Chondrocyte (in vitro differentiated cells): ENCODE measurements at regions not wholly inside any gene's neighbourhood (a gene's known extent, or its start where the extent isn't known, plus 50 kb on each side); places are given as distances from the start of the nearest gene placed in this dataset.

Experiments
- DNase-seq: peaks from one replicate; pipeline ENCODE4 v3.0.0; 2021; ENCODE audit warnings: mixed read lengths, low spot score
- H3K27ac Mint-ChIP-seq: one replicate; pipeline ENCODE4 v1.8.0; 2021; ENCODE audit warnings: mild to moderate bottlenecking, moderate library complexity, mixed read lengths; ENCODE audit not compliant: unreplicated experiment
- H3K27me3 Mint-ChIP-seq: 2 replicates; pipeline ENCODE4 v1.8.0; 2021; ENCODE audit warnings: low read depth, mixed read lengths
- H3K36me3 Mint-ChIP-seq: 2 replicates; pipeline ENCODE4 v1.8.0; 2021; ENCODE audit warnings: low read depth, mixed read lengths
- H3K4me1 Mint-ChIP-seq: 2 replicates; pipeline ENCODE4 v1.8.0; 2021; ENCODE audit warnings: low read depth, mild to moderate bottlenecking, mixed read lengths
- H3K4me3 Mint-ChIP-seq: one replicate; pipeline ENCODE4 v1.8.0; 2021; ENCODE audit warnings: mild to moderate bottlenecking, moderate library complexity, mixed read lengths; ENCODE audit not compliant: unreplicated experiment
- H3K9me3 Mint-ChIP-seq: 2 replicates; pipeline ENCODE4 v1.8.0; 2021; ENCODE audit warnings: low read depth, mixed read lengths
- TF ChIP-seq, protein P1 (sequence below): fragments of 200-600 bp; sonication (generic); IDR thresholded peaks from 2 replicates; pipeline ENCODE4 v1.5.0; 2021; ENCODE audit warnings: antibody characterized with exemption, mild to moderate bottlenecking, moderate library complexity

DNA sequence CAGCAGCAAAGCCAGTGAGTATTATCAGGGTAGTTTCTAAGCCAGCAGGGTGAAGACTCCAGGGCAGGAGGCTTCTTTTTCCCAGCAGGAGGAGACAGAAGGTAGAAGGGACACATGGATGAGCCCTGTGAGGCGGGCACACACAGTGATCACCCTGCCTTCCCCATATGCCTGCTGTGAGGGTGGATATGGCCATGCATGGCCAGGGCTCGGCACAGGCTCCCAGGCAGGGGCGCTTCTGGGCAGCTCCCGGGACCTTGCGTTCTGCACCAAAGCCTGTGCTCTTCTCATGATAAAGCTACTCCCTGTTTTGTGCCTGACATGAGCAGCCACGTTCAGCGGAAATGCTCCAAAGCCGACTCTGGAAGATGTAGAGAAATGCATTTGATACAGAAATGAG is 807.2 kb downstream of the TYW1 start:
- H3K4me3 Mint-ChIP-seq: no peak overlapping the region

DNA sequence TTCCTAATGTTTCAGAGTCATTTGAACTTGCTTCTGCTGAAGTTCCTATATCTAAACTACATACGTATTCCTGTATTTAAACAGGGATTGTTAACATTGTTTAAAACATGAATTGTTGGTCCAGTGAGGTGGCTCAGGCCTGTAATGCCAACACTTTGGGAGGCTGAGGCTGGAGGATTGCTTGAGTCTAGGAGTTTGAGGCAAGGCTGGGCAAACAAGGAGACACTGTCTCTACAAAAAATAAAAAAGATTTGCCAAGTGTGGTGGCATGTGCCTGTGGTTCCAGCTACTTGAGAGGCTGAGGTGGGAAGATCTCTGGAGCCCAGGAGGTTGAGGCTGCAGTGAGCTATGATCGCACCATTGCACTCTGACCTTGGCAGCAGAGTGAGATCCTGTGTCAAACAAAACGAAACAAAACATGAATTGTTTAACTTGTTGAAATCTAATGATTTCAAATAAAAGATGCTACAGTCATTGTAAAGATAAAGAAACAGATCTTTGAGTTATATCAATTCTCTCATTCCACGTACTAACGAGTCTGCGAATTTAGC is 809.4 kb downstream of the TYW1 start:
- Mint-ChIP-seq H3K27ac (no peak overlapping the region), H3K4me1 (no peaks in the 10 kb centered on the region), H3K36me3 (no peaks in the 10 kb centered on the region), H3K4me3 (no peak overlapping the region), H3K27me3 (peaks cover 21% of the 10 kb centered on the region), H3K9me3 (peaks cover 5% of the 10 kb centered on the region)
- TF ChIP-seq, protein P1, sequence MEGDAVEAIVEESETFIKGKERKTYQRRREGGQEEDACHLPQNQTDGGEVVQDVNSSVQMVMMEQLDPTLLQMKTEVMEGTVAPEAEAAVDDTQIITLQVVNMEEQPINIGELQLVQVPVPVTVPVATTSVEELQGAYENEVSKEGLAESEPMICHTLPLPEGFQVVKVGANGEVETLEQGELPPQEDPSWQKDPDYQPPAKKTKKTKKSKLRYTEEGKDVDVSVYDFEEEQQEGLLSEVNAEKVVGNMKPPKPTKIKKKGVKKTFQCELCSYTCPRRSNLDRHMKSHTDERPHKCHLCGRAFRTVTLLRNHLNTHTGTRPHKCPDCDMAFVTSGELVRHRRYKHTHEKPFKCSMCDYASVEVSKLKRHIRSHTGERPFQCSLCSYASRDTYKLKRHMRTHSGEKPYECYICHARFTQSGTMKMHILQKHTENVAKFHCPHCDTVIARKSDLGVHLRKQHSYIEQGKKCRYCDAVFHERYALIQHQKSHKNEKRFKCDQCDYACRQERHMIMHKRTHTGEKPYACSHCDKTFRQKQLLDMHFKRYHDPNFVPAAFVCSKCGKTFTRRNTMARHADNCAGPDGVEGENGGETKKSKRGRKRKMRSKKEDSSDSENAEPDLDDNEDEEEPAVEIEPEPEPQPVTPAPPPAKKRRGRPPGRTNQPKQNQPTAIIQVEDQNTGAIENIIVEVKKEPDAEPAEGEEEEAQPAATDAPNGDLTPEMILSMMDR: no peak
- no peak for DNase-seq

More for the DNA sequence above, 807.2 kb downstream of the TYW1 start:
- Mint-ChIP-seq H3K36me3 (no peaks in the 10 kb centered on the region), H3K9me3 (peaks cover 14% of the 10 kb centered on the region), H3K4me1 (no peaks in the 10 kb centered on the region), H3K27me3 (peaks cover 21% of the 10 kb centered on the region), H3K27ac (no peak overlapping the region)
- DNase-seq: no peak
- TF ChIP-seq, protein P1: no peak

DNA sequence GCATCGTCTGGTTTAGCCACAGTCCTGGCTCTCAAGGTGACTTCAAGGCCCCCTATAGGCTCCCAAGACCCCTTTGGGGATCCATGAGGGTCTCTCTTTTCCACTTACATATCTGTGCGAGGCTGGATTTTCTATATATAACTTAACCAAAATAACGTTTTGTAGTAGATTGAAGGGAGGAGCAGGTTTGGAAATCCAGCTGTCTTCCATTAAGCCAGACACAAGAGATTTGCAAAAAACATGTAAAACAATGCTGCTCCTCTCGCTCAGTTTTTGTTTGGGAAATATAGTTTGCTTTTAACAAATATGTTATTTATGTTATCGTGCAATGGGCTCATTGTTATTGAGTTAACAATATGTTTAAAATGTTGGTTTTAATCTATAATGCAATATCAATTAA is 811.2 kb downstream of the TYW1 start:
- H3K27me3 Mint-ChIP-seq: peaks cover 17% of the 10 kb centered on the region
- H3K4me3 Mint-ChIP-seq: no peak overlapping the region
- peaks cover 5% of the 10 kb centered on the region for H3K9me3 Mint-ChIP-seq
- H3K4me1 Mint-ChIP-seq: no peaks in the 10 kb centered on the region
- no peaks in the 10 kb centered on the region for H3K36me3 Mint-ChIP-seq
- no peak for DNase-seq
- TF ChIP-seq, protein P1: no peak
- H3K27ac Mint-ChIP-seq: no peak overlapping the region

DNA sequence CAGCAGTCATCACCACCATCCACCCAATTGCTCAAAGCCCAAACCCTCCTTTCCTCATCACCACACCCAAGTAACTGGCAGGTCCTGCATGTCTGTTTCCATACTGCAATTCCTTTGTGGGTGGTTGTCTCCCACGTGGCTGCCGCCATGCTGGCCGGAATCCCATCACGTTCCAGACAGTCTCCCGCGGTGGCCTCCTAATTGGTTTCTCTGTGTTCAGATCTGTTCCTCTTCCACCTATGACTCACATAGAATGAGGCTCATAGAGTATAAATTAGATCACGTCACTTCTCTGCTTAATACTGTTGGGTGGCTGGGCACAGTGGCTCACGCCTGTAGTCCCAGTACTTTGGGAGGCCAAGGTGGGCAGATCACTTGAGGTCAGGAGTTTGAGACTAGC is 813.0 kb downstream of the TYW1 start:
- H3K27me3 Mint-ChIP-seq: peaks cover 7% of the 10 kb centered on the region
- no peak overlapping the region for H3K4me3 Mint-ChIP-seq
- H3K27ac Mint-ChIP-seq: no peak overlapping the region
- TF ChIP-seq, protein P1: no peak
- H3K36me3 Mint-ChIP-seq: no peaks in the 10 kb centered on the region
- peaks cover 5% of the 10 kb centered on the region for H3K9me3 Mint-ChIP-seq
- no peaks in the 10 kb centered on the region for H3K4me1 Mint-ChIP-seq
- no peak for DNase-seq

DNA sequence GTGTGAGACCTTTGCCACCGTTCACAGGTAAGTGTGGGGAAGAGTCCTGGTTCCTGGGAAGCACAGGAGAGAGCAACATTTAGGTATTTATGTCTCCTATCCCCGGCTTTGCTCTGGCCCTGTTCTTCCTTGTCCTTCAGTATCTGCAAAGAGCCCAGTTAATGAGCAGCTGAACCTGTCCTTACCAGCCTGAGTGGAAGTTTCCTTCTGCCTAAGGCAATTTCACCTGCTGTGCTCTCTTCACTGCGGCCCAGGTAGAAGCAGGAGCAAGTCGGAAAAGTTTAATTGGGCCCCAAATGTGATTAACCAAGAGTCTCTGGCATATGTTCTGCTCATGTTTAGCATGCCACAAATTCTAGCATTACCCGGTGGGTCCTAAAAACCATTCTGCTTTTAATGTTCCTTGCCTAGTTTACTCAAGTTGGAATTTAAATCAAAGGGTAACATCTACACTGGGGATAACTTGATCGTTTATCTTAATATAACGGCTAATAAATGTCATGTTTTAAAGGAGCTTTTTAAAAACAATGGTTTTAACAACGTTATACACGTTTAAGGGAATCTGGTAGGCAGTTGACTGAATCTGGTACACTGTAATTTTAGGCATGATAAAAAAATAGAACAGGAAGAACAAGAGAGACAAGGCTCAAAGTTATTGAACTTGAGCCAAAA is 817.1 kb downstream of the TYW1 start:
- Mint-ChIP-seq H3K4me1 (no peaks in the 10 kb centered on the region), H3K27me3 (no peaks in the 10 kb centered on the region), H3K36me3 (peaks cover 3% of the 10 kb centered on the region), H3K27ac (no peak overlapping the region), H3K4me3 (no peak overlapping the region), H3K9me3 (peaks cover 15% of the 10 kb centered on the region)
- TF ChIP-seq, protein P1: no peak
- DNase-seq: no peak
